ENCODE measurements at regions not wholly inside any gene's neighbourhood (a gene's known extent, or its start where the extent isn't known, plus 50 kb on each side); places are given as distances from the start of the nearest gene placed in this dataset.
"Not testable (repeated sequence)": the region's sequence is repeated elsewhere in the genome, so short reads cannot be mapped to it uniquely, and the experiment has no call there.

GRCh38 chr6:5876076-5876475 is 130.6 kb downstream of the NRN1 start:
- Histone ChIP-seq H3K36me3 (ENCODE audit: control insufficient read depth, insufficient read depth, low read length) (no peaks in the 10 kb centered on the region), H3K4me1 (no peaks in the 10 kb centered on the region), H3K9me3 (ENCODE audit: control insufficient read depth, low read length) (peaks cover 3% of the 10 kb centered on the region), H3K4me2 (ENCODE audit: low read length) (no peak overlapping the region), H2AFZ (no peak overlapping the region), H3K27me3 (ENCODE audit: control insufficient read depth, insufficient read depth, low read length) (no peaks in the 10 kb centered on the region), H3K79me2 (no peaks in the 10 kb centered on the region), H3K4me3 (ENCODE audit: low read depth, low read length) (no peak overlapping the region), H3K9ac (no peak overlapping the region), H3K27ac (no peak overlapping the region)
- TF ChIP-seq CTCF (IDR thresholded peaks at IDR 0.05) = no peak

GRCh38 chr6:5873976-5874375 is 132.7 kb downstream of the NRN1 start:
- H3K4me2 ChIP-seq (ENCODE audit: low read length); H3K4me1 ChIP-seq; H3K36me3 ChIP-seq (ENCODE audit: control insufficient read depth, insufficient read depth, low read length); H3K27ac ChIP-seq; H2AFZ ChIP-seq; H3K27me3 ChIP-seq (ENCODE audit: control insufficient read depth, insufficient read depth, low read length); H3K79me2 ChIP-seq; H3K4me3 ChIP-seq (ENCODE audit: low read depth, low read length); H3K9ac ChIP-seq; H3K9me3 ChIP-seq (ENCODE audit: control insufficient read depth, low read length): not testable (repeated sequence)

DNA sequence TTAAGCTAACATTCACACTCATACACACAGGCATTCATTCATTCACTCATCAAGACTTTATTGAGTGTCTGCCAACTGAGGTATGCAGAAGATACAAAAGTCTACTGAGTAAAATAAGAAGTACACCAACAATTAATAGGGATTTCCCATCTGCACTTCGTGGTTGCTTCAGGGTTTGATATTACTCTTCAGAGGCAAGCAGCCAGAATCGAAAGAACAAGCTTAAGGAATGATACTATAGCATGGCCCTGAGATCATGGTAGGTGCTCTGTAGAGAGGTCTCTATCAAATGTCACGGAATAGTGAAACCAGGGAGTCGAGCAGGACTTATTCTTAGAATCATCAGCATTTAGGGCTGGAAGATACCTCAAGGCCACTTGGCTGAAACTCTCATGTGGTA is 135.4 kb downstream of the NRN1 start:
- Histone ChIP-seq H3K27ac (no peak overlapping the region), H2AFZ (no peak overlapping the region), H3K9me3 (ENCODE audit: control insufficient read depth, low read length) (peaks cover 3% of the 10 kb centered on the region), H3K79me2 (no peaks in the 10 kb centered on the region), H3K27me3 (ENCODE audit: control insufficient read depth, insufficient read depth, low read length) (no peaks in the 10 kb centered on the region), H3K4me1 (peaks cover 2% of the 10 kb centered on the region), H3K4me3 (ENCODE audit: low read depth, low read length) (no peak overlapping the region), H3K36me3 (ENCODE audit: control insufficient read depth, insufficient read depth, low read length) (no peaks in the 10 kb centered on the region), H3K4me2 (ENCODE audit: low read length) (no peak overlapping the region), H3K9ac (no peak overlapping the region)
- no peak for TF ChIP-seq CTCF (IDR thresholded peaks at IDR 0.05)

DNA sequence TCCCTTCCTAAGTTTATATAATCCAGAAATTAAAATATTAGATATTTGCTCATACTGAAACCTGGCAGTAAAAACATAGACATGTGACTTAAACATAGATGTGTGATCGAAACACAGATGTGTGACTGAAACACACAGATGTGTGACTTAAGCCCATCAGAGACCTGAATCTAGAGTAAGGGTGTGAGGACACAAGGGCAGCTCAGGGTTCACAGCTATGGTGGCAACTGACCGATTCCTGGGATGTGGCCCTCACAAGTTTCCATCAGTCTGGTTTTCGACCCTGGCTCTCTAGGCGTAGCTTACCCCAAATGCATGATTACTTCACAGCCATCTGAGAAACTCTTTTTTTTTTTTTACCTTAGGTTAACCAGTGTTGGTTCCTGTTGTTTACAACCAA is 137.0 kb downstream of the NRN1 start:
- TF ChIP-seq CTCF (IDR thresholded peaks at IDR 0.05) = no peak
- Histone ChIP-seq H3K9ac (no peak overlapping the region), H2AFZ (no peak overlapping the region), H3K27ac (no peak overlapping the region), H3K4me1 (peaks cover 3% of the 10 kb centered on the region), H3K4me3 (ENCODE audit: low read depth, low read length) (no peak overlapping the region), H3K4me2 (ENCODE audit: low read length) (no peak overlapping the region), H3K27me3 (ENCODE audit: control insufficient read depth, insufficient read depth, low read length) (no peaks in the 10 kb centered on the region), H3K79me2 (no peaks in the 10 kb centered on the region), H3K36me3 (ENCODE audit: control insufficient read depth, insufficient read depth, low read length) (no peaks in the 10 kb centered on the region), H3K9me3 (ENCODE audit: control insufficient read depth, low read length) (peaks cover 3% of the 10 kb centered on the region)

DNA sequence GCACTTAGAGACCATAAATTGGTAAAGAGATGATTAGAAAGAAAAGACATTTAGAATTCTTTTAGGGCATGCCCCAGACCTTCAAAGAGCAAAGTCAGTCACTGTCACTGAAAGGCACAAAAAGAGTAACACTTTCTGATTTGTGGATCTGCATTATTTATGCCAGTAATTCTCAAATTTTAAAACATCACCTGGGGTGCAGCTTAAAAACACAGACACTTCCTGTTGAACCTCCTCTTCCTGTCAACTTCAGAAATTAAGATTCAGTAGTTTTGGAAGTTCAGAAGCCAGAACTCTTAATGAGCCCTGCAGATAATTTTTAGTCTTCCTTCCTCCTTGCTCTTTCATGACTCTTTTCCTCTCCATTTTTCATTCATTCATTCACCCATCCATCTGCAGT is 137.5 kb downstream of the NRN1 start:
- H3K4me2 ChIP-seq (ENCODE audit: low read length) = no peak overlapping the region
- TF ChIP-seq CTCF (IDR thresholded peaks at IDR 0.05) = no peak
- H3K4me3 ChIP-seq (ENCODE audit: low read depth, low read length) = no peak overlapping the region
- H3K36me3 ChIP-seq (ENCODE audit: control insufficient read depth, insufficient read depth, low read length) = no peaks in the 10 kb centered on the region
- H2AFZ ChIP-seq = no peak overlapping the region
- no peak overlapping the region for H3K9ac ChIP-seq
- H3K9me3 ChIP-seq (ENCODE audit: control insufficient read depth, low read length) = peaks cover 3% of the 10 kb centered on the region
- H3K27ac ChIP-seq = no peak overlapping the region
- peaks cover 3% of the 10 kb centered on the region for H3K4me1 ChIP-seq
- H3K27me3 ChIP-seq (ENCODE audit: control insufficient read depth, insufficient read depth, low read length) = no peaks in the 10 kb centered on the region
- H3K79me2 ChIP-seq = no peaks in the 10 kb centered on the region
